Astrocyte (in vitro differentiated cells and primary cell): ENCODE measurements at regions not wholly inside any gene's neighbourhood (a gene's known extent, or its start where the extent isn't known, plus 50 kb on each side); places are given as distances from the start of the nearest gene placed in this dataset.

ENCODE experiments used
- EZH2 ChIP-seq: IDR thresholded peaks from 2 replicates; pipeline ENCODE4 v1.6.1; 2012; ENCODE audit warnings: mild to moderate bottlenecking, low read length, inconsistent platforms; ENCODE audit not compliant: insufficient read depth
- TF ChIP-seq, protein P1 (sequence below): IDR thresholded peaks from 2 replicates; pipeline ENCODE4 v1.5.1; 2011; ENCODE audit warnings: low read depth, mild to moderate bottlenecking, inconsistent platforms, low read length, moderate library complexity; ENCODE audit not compliant: insufficient read depth

DNA sequence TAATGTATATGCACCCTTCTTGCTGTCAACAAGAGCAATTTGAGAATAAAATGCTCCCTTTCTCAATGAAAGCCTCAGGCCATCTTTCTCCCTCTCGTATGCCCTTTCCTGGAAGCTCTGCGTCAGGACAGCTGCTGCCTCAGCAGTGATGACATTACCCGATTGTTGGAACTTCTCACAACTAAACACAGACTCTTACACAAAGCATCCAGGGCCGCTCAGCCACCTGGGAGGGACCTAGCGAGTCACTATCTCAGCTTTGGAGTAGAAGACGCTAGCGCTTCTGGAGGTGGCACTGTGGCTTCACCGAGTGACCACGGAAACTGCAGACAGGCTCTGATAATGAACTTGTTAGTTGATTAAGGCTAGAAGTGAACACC, 153.2 kb upstream of the SOX1 start:
- TF ChIP-seq, protein P1, sequence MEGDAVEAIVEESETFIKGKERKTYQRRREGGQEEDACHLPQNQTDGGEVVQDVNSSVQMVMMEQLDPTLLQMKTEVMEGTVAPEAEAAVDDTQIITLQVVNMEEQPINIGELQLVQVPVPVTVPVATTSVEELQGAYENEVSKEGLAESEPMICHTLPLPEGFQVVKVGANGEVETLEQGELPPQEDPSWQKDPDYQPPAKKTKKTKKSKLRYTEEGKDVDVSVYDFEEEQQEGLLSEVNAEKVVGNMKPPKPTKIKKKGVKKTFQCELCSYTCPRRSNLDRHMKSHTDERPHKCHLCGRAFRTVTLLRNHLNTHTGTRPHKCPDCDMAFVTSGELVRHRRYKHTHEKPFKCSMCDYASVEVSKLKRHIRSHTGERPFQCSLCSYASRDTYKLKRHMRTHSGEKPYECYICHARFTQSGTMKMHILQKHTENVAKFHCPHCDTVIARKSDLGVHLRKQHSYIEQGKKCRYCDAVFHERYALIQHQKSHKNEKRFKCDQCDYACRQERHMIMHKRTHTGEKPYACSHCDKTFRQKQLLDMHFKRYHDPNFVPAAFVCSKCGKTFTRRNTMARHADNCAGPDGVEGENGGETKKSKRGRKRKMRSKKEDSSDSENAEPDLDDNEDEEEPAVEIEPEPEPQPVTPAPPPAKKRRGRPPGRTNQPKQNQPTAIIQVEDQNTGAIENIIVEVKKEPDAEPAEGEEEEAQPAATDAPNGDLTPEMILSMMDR = no peak
- no peak for TF ChIP-seq EZH2
